ENCODE measurements at regions not wholly inside any gene's neighbourhood (a gene's known extent, or its start where the extent isn't known, plus 50 kb on each side); places are given as distances from the start of the nearest gene placed in this dataset.

DNA sequence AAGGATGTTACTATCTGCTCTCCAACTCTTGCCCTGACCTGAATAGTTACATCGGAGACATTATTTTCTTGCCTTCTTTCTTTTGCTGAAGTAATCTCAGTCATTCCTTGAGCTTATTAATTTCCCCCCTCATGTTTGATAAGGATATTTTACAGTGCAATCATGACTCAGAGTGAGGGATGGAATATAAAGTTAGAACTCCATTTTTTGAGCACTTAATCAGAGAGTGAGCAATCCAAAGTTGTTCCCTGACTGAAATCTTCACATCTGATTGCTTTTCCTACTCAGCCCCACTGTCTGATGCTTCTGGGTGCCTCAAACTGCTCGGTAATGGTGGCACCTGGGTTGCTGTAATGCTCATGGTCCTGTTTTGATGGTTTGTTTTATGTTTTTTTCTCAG is 142.7 kb upstream of the SEL1L start:
- 80 to 84% methylated on average over 2 of the region's 2 CpGs for WGBS, 2 donors
- no peak for DNase-seq (ENCODE audit: low spot score in 2 of 2)
- H3K4me3 ChIP-seq (ENCODE audit: low read depth, poor library complexity, severe bottlenecking): no peak overlapping the region
- intact Hi-C loops (cut with DNase I; ENCODE audit: low total_unique reads): no loop called here
- TF ChIP-seq, protein P1, sequence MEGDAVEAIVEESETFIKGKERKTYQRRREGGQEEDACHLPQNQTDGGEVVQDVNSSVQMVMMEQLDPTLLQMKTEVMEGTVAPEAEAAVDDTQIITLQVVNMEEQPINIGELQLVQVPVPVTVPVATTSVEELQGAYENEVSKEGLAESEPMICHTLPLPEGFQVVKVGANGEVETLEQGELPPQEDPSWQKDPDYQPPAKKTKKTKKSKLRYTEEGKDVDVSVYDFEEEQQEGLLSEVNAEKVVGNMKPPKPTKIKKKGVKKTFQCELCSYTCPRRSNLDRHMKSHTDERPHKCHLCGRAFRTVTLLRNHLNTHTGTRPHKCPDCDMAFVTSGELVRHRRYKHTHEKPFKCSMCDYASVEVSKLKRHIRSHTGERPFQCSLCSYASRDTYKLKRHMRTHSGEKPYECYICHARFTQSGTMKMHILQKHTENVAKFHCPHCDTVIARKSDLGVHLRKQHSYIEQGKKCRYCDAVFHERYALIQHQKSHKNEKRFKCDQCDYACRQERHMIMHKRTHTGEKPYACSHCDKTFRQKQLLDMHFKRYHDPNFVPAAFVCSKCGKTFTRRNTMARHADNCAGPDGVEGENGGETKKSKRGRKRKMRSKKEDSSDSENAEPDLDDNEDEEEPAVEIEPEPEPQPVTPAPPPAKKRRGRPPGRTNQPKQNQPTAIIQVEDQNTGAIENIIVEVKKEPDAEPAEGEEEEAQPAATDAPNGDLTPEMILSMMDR (IDR thresholded peaks at IDR 0.05): no peak
- no peak for TF ChIP-seq POLR2A (IDR thresholded peaks at IDR 0.05)

DNA sequence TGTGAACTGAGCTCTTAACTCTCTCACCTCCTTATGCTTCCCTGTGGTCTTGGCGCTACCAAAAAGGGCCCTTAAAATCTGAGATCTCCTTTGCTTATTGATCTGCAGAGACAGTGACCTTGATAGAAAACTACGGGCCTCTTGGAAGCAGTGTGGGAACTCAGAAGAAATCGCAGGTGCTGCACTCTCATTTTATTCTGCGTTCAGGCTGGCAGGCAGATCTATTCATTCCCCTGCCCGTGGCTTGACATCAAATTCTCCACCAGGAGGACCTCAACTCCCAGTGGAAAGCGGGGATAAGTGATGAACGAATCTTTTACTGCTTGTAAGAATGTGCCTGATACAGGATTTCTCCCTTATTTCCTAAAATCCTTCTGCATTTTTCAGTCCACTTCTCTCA is 143.2 kb upstream of the SEL1L start:
- TF ChIP-seq, protein P1 (IDR thresholded peaks at IDR 0.05): no peak
- TF ChIP-seq POLR2A (IDR thresholded peaks at IDR 0.05): no peak
- no peak overlapping the region for H3K4me3 ChIP-seq (ENCODE audit: low read depth, poor library complexity, severe bottlenecking)
- 88 to 89% methylated on average over 7 of the region's 7 CpGs for WGBS, 2 donors
- intact Hi-C loops (cut with DNase I; ENCODE audit: low total_unique reads): no loop called here
- no peak for DNase-seq (ENCODE audit: low spot score in 2 of 2)

DNA sequence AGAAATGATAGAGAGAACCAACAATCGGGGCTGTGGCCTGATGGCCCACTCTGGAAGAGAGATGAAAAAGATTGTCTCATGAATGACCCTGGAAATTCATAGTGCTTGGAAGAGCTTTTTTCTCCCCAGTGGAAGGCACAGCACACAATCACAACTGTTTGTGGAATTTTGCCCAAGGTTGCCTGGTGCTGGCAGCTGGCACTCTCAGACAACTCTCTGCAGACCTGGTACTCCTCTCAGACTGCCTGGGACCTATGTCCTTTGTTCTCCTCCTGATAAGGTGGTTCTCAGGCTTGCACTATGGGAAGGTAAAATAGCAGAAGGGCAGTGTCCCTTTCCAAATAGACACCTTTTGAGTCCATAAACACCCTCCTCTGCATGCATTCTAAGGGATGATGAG is 144.1 kb upstream of the SEL1L start:
- no peak for DNase-seq (ENCODE audit: low spot score in 2 of 2)
- H3K4me3 ChIP-seq (ENCODE audit: low read depth, poor library complexity, severe bottlenecking): no peak overlapping the region
- intact Hi-C loops (cut with DNase I; ENCODE audit: low total_unique reads): no loop called here
- TF ChIP-seq, protein P1 (IDR thresholded peaks at IDR 0.05): no peak
- no peak for TF ChIP-seq POLR2A (IDR thresholded peaks at IDR 0.05)
- 89 to 92% methylated on average over 1 of the region's 1 CpG for WGBS, 2 donors

DNA sequence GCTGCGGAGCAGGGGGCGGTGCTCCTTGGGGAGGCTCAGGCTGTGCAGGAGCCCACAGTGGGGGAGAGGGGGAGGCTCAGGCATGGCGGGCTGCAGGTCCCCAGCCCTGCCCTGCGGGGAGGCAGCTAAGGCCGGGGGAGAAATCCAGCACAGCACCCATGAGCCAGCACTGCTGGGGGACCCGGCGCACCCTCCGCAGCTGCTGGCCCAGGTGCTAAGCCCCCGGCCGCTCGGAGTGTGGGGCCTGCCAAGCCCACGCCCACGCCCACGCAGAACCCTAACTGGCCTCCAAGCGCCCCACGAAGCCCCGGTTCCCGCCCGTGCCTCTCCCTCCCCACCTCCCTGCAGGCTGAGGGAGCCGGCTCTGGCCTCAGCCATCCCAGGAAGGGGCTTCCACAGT is 145.6 kb upstream of the SEL1L start:
- no peak for DNase-seq (ENCODE audit: low spot score in 2 of 2)
- 90 to 95% methylated on average over 18 to 20 of the region's 20 CpGs for WGBS, 2 donors
- TF ChIP-seq, protein P1 (IDR thresholded peaks at IDR 0.05): no peak
- no peak for TF ChIP-seq POLR2A (IDR thresholded peaks at IDR 0.05)
- intact Hi-C loops (cut with DNase I; ENCODE audit: low total_unique reads): no loop called here
- H3K4me3 ChIP-seq (ENCODE audit: low read depth, poor library complexity, severe bottlenecking): no peak overlapping the region

DNA sequence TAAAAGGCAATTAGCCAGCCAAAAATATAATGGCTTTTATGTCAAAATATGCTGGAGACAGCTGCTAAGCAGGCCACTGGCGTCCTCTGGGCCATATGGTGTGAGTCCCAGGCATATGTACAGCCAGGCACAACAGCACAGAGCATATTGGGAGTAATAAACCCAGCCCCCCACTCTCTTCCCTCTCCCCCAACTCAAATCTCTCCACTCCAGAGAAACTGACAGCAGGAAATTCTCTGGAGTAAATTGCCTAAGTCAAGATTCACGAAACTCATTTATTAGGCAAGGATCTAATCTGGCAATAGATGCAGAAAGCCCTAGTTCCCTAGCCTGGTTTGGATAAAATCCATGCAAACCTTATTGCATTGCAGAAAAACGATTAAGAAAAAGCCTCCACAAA is 147.9 kb upstream of the SEL1L start:
- no peak for TF ChIP-seq POLR2A (IDR thresholded peaks at IDR 0.05)
- TF ChIP-seq, protein P1 (IDR thresholded peaks at IDR 0.05): no peak
- DNase-seq (ENCODE audit: low spot score in 2 of 2): no peak
- H3K4me3 ChIP-seq (ENCODE audit: low read depth, poor library complexity, severe bottlenecking): no peak overlapping the region
- 36 to 44% methylated on average over 3 of the region's 3 CpGs for WGBS, 2 donors
- intact Hi-C loops (cut with DNase I; ENCODE audit: low total_unique reads): no loop called here

DNA sequence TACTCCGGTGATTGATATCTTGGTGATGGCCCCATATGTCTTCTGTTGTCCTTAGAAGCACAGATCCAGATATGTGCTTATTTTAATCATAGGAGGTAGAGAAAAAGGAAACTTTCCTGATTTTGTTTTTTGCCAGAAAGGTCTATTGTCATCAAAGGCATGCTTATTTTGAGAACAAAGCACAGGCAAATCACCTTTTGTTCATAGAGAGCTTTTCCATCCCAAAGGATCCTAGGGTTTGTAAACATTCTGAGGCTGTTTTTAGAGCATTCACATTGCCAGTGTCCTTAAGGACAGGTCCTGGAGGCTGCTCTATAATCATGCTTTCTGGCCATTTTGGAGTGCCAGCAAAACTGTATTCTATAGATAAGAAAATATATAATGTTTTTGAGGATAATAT is 148.5 kb upstream of the SEL1L start:
- DNase-seq (ENCODE audit: low spot score in 2 of 2): no peak
- intact Hi-C loops (cut with DNase I; ENCODE audit: low total_unique reads): no loop called here
- TF ChIP-seq POLR2A (IDR thresholded peaks at IDR 0.05): no peak
- TF ChIP-seq, protein P1 (IDR thresholded peaks at IDR 0.05): no peak
- H3K4me3 ChIP-seq (ENCODE audit: low read depth, poor library complexity, severe bottlenecking): no peak overlapping the region
- WGBS, 2 donors: 50 to 57% methylated on average over 1 of the region's 1 CpG
